SKM-1 treated with dmso at 0.1 percent for 144 hours (cell line): ENCODE measurements at regions not wholly inside any gene's neighbourhood (a gene's known extent, or its start where the extent isn't known, plus 50 kb on each side); places are given as distances from the start of the nearest gene placed in this dataset.

Experiments
- DNase-seq: peaks from one replicate; lab custom pipeline; 2025; ENCODE audit not compliant: unreplicated experiment; lab: John Stamatoyannopoulos, UW

DNA sequence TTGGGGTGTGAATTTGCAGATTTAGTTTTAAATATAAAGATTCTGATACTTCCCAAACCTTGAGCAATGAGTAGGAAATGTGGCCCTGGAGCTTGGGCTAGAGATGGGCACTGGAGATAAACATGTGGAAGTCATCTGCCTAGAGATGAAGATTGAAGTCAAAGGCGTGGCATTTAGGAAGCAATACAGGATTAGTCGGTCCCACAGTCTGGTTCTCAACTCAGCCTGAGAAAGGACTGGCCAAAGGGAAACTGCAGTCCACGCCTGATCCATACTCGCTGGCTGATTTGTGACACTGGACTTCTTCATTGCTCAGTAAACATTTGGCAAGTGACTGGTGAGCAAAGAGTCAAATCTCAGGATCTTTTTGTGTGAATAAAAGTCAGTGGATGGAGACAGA, 268.2 kb upstream of the ATP2B1 start:
- DNase-seq = no peak

DNA sequence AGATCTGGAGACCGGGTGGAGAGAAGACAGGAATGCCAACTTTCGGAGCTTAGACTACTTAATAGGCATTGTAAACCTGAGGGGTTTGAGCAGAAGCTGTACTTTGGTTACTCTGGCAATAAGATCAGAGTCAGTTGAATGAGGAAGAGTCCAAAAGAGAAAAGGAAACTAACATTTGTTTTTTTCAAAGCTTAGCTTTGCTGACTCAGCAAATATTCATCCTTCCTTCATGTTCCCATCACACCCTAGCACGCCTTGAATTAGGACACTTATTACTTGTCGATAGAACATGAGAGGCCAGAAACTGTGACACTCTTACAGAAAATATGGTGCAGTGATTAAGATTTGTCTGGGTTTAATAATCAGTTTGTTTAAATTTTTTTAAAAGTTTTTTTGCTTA, 266.9 kb upstream of the ATP2B1 start:
- no peak for DNase-seq

DNA sequence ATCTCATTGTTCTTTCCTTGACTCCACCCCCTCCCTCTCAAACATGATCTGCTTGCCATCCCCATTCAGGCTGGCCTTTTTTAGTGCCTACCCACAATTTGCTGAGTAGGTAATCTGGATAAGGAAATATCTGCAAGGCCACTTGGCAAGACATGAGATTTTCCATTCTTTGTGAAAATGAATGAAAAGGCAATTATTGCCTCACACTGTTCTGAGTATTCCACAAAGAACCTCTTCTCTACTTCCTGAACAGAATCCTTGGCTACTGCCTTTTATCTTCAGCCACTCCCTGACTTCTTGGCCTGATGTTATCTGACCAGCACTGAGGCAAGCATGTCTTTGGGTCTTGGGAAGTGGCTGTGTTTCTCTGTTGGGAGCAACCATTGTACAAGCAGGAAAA, 263.2 kb upstream of the ATP2B1 start:
- DNase-seq = no peak

DNA sequence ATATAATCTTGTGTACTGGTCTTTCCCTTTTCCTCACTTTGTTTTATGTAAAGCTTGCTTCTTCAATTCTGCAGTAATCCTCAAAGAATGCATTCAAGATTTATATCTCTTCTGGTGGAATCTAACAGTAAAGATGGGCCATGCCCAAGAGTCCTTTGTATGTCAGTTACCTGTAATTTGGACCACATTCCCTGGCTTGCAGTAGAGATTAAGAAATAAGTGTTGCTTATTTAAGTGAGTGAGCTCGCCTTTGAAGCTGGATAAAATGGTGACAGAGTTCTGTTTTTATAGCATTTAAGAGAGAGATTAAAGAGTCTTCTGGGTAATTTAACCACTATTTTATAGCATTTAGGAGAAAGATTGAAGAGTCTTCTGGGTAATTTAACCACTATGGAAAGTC, 262.1 kb upstream of the ATP2B1 start:
- no peak for DNase-seq

DNA sequence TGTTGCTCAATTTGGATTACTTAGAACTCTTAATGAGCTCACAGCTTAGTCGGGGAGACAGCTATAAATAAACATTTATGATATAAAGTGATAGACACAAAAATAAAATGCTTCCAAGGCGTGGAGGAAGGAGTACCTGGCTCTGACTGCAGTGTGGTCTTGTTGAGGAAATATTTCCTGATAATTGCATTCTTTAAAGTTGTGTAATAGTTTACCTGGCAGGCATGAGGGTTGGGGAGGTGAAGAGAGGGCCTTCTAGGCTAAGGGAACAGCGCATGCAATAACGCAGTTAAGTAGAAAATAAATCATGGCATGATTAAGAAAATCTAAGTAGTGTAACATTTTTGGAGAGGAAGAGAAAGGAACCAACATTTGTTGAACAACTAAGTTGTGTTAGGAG, 260.5 kb upstream of the ATP2B1 start:
- DNase-seq = no peak

DNA sequence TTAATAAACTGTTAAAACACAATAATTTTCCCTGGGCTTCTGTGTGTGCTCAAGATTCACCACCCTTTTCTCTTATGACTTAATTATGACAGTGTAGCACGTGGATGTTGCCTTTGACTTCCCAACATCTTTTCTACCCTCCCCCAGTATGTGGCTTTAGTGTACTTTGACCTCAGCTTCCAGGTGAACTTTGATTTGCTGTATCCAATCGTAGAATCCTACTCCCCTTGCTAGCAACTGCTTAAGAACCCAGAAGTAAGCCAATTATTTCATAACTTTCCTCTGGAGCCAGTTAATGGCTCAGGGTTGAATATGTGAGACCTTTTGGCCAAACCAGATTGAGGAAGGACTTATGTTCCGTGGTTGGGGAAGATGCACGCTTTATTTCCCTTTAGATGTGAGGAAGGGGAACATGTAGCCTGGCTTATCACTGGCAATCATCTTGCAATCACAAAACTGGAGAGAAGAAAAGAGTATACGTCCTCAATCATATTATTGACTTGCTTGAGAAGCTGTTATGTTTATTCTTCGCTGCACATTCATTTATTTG, 259.6 kb upstream of the ATP2B1 start:
- peak; percentile 67 for DNase-seq

DNA sequence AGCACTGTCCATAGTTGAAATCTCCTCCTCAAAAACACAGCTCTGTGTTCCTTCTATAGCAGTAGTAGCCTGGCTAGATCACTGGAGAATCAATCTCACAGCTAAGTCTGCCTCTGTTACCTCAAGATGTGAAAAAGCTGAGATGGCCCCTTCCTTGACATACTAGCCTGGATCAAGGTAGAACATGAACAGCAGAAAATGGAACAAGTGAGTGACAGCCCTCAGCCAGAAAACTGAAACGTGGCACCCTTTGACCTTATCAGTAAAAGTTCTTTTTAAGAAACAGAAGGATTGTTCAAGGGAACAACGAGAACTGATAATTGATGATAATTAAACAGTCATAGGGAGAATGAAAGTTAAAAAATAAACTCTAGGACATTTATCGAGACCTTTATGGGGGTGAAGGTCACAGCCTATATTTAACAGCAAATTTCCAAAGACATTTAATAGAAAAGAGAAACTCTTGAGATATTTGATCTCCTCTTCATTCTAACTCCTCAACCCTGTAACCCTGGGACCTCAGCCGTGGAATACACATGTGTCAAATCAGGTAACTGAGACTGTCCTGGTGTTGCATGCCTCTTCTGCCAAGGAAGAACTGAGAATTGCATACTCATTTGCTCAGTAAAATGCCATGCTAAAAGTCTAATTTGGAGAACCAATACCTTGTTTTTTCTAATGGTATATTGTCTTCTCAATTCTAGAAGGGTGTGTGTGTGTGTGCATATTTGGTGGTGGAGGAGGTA, 258.0 kb upstream of the ATP2B1 start:
- DNase-seq = no peak

DNA sequence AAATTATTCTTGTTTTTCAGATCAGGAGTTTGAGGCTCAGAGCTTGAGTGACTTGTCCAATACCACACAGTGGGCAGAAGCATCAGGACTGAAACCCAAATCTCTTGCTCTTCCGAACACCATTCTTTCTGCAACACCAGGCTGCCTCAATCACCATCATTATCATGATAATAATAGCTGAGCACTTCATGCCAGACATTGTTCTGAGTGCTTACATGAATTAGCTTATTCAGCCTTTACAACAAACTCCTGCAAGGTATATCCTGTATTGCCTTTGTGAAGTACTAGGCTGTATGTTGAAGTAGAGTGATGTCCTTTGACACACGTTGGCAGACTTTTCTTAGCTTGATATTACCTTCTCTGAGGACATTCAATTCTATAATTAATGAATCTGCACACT, 257.4 kb upstream of the ATP2B1 start:
- no peak for DNase-seq

DNA sequence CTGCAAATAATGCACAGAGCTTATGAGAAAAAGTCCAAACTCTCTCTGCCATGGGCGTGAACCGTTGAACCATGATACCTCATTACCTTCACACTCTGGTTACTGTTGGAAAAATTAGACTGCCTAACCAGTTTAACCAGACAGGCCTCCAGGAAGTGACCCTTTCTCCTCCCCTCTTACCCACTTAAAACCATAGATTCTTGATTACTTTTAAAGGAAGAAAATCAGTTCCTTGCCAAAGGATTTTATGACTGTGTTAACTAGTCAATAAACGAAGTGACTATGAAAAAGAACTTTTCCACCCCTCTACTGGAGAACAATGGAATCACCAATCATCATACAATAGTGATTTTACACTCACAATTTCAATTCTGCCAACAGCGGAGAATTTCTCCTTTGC, 254.0 kb upstream of the ATP2B1 start:
- DNase-seq = no peak

DNA sequence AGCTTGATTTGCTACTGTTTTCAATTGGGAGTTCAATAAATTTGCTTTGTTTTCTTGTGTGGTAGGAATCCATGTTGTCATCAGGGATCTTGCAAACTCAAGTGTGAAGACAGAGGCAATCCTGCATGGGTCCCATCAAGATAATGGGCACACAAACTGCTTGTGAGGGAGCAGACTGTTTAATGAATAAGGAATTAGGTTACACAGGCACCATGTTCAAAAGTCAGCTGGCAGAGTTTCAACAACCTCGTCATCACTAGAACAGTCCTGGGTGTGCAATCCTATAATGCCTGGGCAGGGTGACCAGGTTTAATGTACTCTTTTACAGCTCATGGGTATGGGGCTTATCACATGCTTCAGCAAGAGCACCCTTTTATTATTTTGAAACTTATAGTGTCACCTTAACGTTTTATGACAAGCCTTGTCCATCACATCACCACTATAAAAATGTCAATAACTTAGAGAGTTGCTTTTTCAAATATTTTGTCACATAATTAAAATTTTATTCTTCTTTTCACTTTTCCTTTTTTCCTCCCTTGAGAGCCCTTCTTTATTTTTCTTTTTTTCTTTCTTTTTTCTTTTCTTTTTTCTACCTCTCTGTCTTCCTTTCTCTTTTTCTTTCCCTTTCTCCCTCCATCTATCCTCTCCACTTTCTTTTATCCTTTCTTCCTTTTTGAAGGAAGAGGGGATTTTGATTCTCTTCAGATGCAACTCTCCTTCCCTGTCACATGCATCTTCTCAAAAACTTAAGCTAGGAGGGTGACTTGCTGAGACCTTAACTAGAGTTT, 252.2 kb upstream of the ATP2B1 start:
- no peak for DNase-seq

DNA sequence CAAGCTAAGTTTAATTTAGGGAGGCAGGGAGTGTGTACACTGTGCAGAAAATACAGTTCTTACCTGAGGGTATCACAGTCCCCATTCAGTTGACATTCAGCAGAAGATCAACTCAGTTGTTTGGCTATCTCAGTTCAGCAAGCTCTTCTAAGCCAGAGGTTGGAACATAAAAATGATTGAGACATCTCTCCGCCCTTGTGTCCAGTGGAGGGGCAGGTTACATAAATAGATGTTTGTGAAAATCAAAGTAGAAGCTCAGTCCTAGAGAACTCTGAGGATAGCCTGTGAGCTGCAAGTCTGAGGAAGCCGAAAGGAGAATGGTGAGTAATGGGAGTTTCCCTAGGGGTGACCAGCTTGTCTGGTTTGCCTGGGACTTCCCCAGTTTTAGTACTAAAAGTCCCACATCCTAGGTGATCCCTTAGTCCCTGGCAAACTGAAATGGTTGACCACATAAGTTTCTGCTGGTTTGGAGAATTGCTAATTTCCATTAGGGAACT, 251.4 kb upstream of the ATP2B1 start:
- no peak for DNase-seq

DNA sequence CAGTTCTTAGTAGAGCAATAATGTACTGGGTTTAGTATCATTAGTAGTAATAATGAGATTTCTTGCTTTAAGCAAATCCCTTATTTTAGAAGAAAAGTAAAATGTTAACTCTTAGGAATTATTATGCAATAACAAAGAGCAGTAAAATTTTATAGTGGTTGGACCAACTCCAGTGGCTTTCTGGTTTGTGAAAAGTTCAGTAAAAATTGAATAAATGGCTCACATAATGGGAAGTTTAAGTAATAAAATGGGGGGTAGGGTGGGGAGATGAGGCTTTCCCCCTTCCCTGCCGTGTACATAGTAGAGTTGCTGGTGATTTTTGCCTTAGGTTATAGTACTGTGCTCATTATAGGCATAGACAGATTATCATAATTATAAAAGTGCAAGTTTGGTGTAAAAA, 250.5 kb upstream of the ATP2B1 start:
- DNase-seq = no peak

DNA sequence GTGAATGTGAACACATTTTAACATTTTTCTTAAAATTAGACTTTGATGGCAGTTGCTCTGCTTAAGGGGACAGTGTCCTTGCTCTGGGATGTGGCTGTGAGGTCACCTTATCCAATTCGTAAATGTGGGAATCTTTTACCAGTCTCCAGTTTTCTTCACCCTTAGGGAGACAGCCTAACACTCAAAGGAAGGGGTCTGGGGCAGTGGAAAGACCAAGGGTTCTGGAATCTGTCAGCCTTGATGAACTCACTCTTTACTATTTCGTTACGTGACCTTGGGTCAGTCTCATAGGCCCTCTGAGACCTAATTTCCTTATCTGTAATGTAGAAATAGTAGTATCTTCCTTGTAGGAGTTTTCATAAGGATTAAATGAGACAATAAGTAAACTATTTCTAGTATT, 245.6 kb upstream of the ATP2B1 start:
- no peak for DNase-seq

DNA sequence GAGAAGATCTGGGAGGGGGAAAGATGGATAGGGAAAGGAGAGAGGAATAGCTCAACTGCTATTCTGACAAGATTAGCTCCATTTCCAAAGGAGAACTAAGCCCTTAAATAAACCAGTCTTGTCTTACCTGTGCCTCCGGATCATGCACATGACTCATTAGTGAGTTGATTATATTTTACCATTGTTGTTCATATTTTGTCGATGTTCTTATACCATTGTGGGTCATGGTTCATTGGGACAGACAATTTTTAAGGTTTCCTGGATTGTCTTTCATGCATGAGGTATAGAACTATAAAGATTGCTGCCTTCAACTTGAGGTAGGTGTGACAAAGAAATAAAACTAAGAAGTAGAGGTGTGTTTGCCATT, 243.0 kb upstream of the ATP2B1 start:
- DNase-seq = no peak

DNA sequence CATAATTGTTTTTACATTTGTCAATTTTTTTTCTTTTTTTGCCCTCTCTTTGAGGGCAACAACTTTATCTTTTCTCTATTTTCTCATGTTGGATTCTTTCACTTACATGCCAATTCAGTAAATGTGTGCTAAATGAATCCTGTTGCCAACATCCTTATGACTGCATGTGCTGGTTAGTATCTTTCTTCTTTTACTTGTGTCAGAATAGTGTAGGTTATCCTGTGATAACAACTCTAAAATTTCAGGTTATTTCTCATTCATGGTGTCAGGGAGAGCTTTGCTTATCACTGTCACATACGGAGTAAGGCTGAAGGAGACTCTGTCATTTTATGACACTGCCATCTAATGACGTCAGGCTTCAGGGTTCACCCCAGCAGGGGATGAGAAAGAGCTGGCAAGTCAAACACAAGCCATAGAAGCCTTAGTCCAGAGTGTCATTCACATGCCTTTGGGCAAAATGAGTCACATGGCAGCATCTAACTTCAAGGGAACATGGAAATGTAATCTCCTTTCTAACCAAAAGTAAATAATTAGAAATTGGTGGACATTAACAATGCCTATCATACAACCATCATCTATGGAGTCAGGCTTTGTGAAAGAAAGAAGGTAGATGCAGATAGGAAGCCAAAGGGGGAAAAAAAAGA, 242.5 kb upstream of the ATP2B1 start:
- no peak for DNase-seq

DNA sequence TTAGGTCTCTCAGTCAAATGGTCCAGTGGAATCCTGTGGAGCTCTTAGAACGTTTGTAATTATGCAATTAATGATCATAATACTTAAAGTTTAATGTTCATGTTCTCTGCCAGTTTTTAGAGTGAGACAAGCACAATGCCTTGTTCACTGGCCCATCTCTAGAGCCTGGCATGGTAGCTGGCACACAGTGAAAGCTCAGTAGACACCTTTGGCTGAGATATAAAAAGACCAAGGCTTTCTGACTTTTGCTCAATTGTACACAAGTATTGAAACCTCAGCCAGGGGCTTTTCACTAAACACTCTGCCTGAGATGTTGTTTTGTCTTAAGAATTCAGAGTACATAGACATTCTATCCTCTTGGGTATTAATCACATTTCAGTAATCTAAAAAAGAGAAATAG, 241.8 kb upstream of the ATP2B1 start:
- no peak for DNase-seq

DNA sequence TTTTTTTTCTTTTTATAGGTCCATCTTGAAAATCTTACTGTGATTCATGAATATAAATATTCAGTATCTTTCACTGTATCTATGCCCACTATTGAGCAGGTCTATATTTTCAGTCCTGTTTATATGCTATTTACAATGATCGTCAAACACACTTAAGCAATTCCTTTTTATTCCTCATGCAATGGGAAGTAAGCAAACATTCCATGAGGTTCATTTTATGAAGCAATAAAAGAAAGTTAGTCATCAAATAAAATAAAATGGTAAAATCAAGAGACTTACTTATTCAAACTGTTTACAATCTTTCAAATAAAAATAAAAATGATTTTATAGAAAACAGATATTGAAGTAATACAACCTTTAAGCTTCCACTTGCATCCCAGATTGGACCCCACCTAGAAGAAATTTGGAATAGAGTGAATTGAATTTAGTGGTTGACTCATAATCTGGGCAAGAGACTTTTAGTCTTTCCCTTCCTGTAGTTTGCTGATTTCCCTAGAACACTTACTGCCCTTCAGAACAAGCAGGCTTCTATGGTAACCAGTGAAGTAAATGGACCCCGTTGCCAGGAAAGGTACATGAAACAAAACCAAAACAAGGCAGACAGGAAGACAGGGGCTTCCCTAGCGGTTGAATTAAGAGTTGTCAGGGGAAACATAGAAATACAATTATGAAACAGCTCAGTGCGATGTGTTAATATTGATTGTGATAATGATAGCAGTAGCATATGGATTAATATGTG, 241.0 kb upstream of the ATP2B1 start:
- DNase-seq = no peak

DNA sequence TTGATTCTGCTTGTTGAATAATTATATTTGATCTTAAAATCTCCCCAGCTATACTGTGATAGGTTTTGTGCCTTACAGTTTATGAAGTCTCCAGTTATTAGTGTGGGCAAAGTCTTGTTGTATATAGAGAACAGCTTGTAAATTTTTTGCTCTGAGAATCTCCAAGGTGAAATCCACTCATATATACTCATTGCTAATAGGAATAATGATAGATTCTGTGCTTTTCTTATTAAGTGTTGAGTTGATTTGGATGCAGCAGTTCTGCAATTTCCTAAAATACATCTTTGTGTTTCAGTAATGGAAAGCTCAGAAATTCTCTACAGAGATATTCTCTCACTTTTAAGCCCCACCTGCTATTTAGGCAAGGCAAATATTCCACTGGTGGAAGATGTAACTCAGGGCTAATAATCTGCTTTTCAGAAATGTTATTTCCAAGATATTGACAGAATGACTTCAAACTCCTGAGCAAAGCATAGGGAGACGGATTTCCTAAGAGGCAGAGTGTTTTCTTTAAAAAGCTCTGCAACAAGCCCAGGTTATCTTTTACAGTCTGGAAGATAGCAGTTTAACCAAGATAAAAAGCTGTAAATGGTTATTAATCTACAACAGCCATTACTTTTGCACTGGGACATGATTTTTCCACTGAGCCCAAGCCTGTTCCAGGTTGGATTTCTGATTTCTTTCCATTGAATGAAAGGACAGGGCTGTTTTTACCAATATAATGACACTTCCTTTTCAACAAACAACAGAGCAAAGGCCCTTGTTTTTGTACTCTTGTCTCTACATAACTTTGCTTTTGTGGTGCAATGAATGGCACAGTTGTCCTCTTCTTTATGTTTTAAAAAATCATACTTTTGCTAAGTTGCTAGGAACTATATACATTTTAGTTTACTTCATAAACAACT, 239.9 kb upstream of the ATP2B1 start:
- DNase-seq = no peak

DNA sequence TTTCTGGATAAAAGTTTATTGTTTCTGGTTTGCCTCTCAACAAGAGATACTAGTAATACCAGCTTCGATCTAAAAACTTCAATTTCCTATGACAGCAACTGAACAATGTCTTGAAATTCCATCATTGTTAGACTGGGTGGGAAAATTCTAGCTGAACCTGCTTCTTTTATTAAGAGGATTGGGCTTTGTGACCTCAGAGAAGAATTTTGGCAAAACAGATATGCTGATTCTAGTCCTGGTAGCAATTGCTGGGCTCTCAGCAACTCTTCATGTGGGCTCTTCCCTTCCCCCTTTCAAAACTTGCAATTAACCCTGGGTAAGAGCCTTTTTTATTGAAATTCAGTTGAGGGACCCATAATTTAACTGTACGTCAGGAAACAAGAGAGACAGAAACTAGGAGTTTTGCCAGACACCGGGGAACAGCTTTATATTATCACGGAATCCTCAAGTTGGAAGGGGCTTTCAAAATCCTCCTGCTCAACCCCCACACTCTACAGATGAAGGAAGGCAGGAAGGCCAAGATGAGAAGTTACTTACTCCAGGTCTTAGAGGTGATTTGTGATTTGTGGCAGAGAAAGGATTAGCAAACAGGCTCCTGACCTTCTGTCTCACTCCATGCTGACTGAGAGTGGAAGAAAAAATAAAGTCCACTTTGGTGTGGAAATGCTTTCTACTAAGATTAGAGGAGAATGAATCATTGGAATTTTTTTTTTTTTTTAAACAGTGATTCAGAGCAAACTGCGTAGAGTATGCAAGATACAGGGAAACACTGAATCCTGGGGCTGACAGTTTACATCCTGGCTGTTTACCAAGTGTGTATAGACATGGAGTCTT, 239.0 kb upstream of the ATP2B1 start:
- no peak for DNase-seq
